DOHH2 (cell line): ENCODE measurements at regions not wholly inside any gene's neighbourhood (a gene's known extent, or its start where the extent isn't known, plus 50 kb on each side); places are given as distances from the start of the nearest gene placed in this dataset.

Experiments
- H3F3A ChIP-seq: fragments of 200-600 bp; sonication (generic), shearing (Covaris generic); 2 replicates; pipeline ENCODE4 v1.6.0; 2016; ENCODE audit warnings: antibody characterized with exemption, mild to moderate bottlenecking; ENCODE audit not compliant: control insufficient read depth, insufficient read depth
- H3K27ac ChIP-seq: fragments of 200-600 bp; sonication (generic); 2 replicates; pipeline ENCODE4 v1.5.1; 2014; ENCODE audit warnings: low read depth, mild to moderate bottlenecking, low read length, moderate library complexity
- H3K27me3 ChIP-seq: fragments of 200-600 bp; sonication (generic); 2 replicates; pipeline ENCODE4 v1.6.1; 2014; ENCODE audit warnings: mild to moderate bottlenecking, low read length, mixed read lengths; ENCODE audit not compliant: control insufficient read depth
- H3K36me3 ChIP-seq: fragments of 200-600 bp; sonication (generic); 2 replicates; pipeline ENCODE4 v1.6.1; 2014; ENCODE audit warnings: mild to moderate bottlenecking, low read length, moderate library complexity, mixed read lengths; ENCODE audit not compliant: control insufficient read depth
- H3K4me1 ChIP-seq: fragments of 200-600 bp; sonication (generic); 2 replicates; pipeline ENCODE4 v1.6.1; 2014; ENCODE audit warnings: mild to moderate bottlenecking, low read length, mixed read lengths; ENCODE audit not compliant: control insufficient read depth
- H3K4me2 ChIP-seq: fragments of 200-600 bp; sonication (generic); 2 replicates; pipeline ENCODE4 v1.6.0; 2014; ENCODE audit warnings: mild to moderate bottlenecking, low read length, moderate library complexity
- H3K4me3 ChIP-seq: fragments of 200-600 bp; sonication (generic); 2 replicates; pipeline ENCODE4 v1.5.1; 2014; ENCODE audit warnings: mild to moderate bottlenecking, low read length, mixed read lengths
- H3K79me2 ChIP-seq: fragments of 200-600 bp; sonication (generic); 2 replicates; pipeline ENCODE4 v1.6.1; 2014; ENCODE audit warnings: mild to moderate bottlenecking, low read length, mixed read lengths; ENCODE audit not compliant: control insufficient read depth
- H3K9me2 ChIP-seq: fragments of 200-600 bp; sonication (generic); replicated peaks from 2 replicates; pipeline ENCODE4 v1.6.1; 2014; ENCODE audit warnings: mild to moderate bottlenecking, low read length, mixed read lengths; ENCODE audit not compliant: control insufficient read depth
- H3K9me3 ChIP-seq: fragments of 200-600 bp; sonication (generic); 2 replicates; pipeline ENCODE4 v1.6.1; 2014; ENCODE audit warnings: antibody characterized with exemption, low read length, mixed read lengths; ENCODE audit not compliant: control insufficient read depth, insufficient read depth
- H4K20me1 ChIP-seq: fragments of 200-600 bp; sonication (generic); 2 replicates; pipeline ENCODE4 v1.6.0; 2014; ENCODE audit warnings: low read depth, mild to moderate bottlenecking, antibody characterized with exemption, low read length, moderate library complexity; ENCODE audit not compliant: control insufficient read depth, insufficient read depth
- EZH2phosphoT487 ChIP-seq: fragments of 200-600 bp; sonication (generic); IDR thresholded peaks from 2 replicates; pipeline ENCODE4 v1.6.1; 2017; ENCODE audit warnings: borderline replicate concordance, mild to moderate bottlenecking, antibody characterized with exemption, low read length, moderate library complexity, mixed read lengths
- TF ChIP-seq, protein P1 (sequence below): fragments of 200-600 bp; sonication (generic); IDR thresholded peaks from one replicate; pipeline ENCODE4 v1.5.1; 2014; ENCODE audit warnings: antibody characterized with exemption, mild to moderate bottlenecking, low read depth, low read length; ENCODE audit not compliant: poor library complexity, severe bottlenecking

DNA sequence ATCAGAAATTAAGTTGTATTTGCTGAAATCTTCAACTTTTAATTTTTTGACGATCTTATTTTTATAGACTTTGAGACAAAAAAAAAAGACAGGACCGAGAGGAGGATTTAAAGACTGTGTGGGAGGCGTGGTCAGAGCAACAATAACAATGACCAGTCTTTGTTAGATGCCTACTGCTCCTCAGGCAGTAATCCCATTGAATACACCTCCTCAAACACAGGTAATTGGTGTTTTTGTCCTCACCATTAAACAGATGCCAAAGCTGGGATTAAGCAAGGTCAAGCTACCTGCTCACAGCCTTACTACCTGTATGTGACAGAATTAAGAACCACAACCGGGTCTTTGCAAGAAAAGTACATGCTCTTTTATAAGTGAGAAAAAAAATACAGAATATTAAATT lies 233.3 kb upstream of the GRAMD2B start:
- H3K4me3 ChIP-seq, result no peak overlapping the region
- H3K27ac ChIP-seq, result no peak overlapping the region
- H3K27me3 ChIP-seq, result no peaks in the 10 kb centered on the region
- TF ChIP-seq, protein P1, sequence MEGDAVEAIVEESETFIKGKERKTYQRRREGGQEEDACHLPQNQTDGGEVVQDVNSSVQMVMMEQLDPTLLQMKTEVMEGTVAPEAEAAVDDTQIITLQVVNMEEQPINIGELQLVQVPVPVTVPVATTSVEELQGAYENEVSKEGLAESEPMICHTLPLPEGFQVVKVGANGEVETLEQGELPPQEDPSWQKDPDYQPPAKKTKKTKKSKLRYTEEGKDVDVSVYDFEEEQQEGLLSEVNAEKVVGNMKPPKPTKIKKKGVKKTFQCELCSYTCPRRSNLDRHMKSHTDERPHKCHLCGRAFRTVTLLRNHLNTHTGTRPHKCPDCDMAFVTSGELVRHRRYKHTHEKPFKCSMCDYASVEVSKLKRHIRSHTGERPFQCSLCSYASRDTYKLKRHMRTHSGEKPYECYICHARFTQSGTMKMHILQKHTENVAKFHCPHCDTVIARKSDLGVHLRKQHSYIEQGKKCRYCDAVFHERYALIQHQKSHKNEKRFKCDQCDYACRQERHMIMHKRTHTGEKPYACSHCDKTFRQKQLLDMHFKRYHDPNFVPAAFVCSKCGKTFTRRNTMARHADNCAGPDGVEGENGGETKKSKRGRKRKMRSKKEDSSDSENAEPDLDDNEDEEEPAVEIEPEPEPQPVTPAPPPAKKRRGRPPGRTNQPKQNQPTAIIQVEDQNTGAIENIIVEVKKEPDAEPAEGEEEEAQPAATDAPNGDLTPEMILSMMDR, result no peak
- no peak for TF ChIP-seq EZH2phosphoT487
- H3K9me2 ChIP-seq, result no peaks in the 10 kb centered on the region; the same call in 1 of the 2 replicates
- no peaks in the 10 kb centered on the region for H3K79me2 ChIP-seq
- H3K9me3 ChIP-seq, result no peaks in the 10 kb centered on the region
- no peaks in the 10 kb centered on the region for H3F3A ChIP-seq
- no peak overlapping the region for H3K4me2 ChIP-seq
- H3K36me3 ChIP-seq, result no peaks in the 10 kb centered on the region
- no peaks in the 10 kb centered on the region for H4K20me1 ChIP-seq
- H3K4me1 ChIP-seq, result no peaks in the 10 kb centered on the region

DNA sequence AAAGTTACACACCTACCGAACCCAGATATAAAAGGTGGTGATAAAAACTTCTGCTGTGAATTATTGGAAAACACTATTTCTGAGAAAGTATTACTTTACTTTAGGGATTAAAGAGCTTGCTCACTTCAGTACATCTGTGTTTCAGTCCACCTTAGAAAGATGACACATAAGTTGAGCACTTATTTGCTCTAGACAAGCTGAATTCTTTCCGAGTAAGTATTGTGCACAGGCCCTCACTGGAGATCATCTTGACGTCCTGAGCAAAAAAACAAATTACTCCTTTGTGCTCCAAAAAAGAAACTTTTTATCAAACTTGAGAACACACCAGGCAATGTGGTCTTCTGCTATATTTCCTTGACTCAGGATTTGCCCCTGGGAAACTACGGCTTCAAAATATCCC lies 231.0 kb upstream of the GRAMD2B start:
- H3K27me3 ChIP-seq, result no peaks in the 10 kb centered on the region
- TF ChIP-seq, protein P1, result no peak
- no peak for TF ChIP-seq EZH2phosphoT487
- H3K4me1 ChIP-seq, result no peaks in the 10 kb centered on the region
- no peaks in the 10 kb centered on the region for H4K20me1 ChIP-seq
- H3K9me3 ChIP-seq, result no peaks in the 10 kb centered on the region
- H3K27ac ChIP-seq, result no peak overlapping the region
- H3F3A ChIP-seq, result no peaks in the 10 kb centered on the region
- no peak overlapping the region for H3K4me3 ChIP-seq
- no peaks in the 10 kb centered on the region; the same call in 1 of the 2 replicates for H3K9me2 ChIP-seq
- H3K36me3 ChIP-seq, result no peaks in the 10 kb centered on the region
- no peaks in the 10 kb centered on the region for H3K79me2 ChIP-seq
- no peak overlapping the region for H3K4me2 ChIP-seq

DNA sequence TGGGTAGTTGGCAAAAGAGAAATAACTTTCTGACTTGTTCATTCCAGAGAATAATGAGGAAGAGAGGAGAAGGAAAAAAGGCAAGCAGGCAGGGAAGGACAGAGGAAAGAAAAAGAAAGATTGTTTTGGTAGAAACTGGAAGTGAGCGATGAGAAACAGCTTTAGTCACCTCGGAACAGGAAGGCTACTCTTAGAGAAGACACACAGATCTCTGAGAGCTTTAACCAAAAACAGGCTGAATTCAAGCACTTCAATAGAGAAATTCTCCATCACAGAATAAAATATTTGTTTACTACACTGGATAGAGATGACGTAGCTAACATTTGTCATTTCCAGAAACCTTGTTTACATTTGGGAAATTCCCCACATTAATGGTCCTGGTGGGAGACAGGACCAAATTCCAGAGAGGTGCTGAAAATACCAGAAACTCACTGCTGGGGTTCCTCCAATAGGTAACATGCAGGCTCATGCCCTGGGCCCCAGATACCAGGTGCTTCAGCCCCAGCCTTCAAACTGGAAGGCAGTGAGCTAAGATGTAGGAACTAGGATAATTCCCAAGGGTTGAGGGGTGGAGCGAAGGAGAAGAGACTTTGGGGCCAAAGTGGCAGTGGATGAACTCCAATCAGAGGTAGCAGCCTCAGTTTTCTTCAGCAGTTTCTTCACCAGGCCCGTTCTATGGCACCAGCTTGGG lies 227.7 kb upstream of the GRAMD2B start:
- Histone ChIP-seq H4K20me1 (no peaks in the 10 kb centered on the region), H3F3A (no peaks in the 10 kb centered on the region), H3K9me3 (no peaks in the 10 kb centered on the region), H3K36me3 (no peaks in the 10 kb centered on the region), H3K27me3 (no peaks in the 10 kb centered on the region), H3K4me2 (no peak overlapping the region), H3K9me2 (no peaks in the 10 kb centered on the region; the same call in 1 of the 2 replicates), H3K4me1 (no peaks in the 10 kb centered on the region), H3K79me2 (no peaks in the 10 kb centered on the region), H3K4me3 (no peak overlapping the region), H3K27ac (no peak overlapping the region)
- TF ChIP-seq EZH2phosphoT487, result no peak
- TF ChIP-seq, protein P1, result no peak
